B cell (primary cell): ENCODE measurements at regions not wholly inside any gene's neighbourhood (a gene's known extent, or its start where the extent isn't known, plus 50 kb on each side); places are given as distances from the start of the nearest gene placed in this dataset.

ENCODE experiments used
- ATAC-seq: fragments of 200-7000 bp; cut with Tn5 transposase; one replicate; pipeline ENCODE4 v1.10.0; 2021; ENCODE audit warnings: low read depth, mild to moderate bottlenecking, moderate number of reproducible peaks, moderate library complexity
- CTCF ChIA-PET: fragments of 350-600 bp; sonication (Branson Sonifier 250); formaldehyde crosslinking; loops from one replicate; lab custom pipeline; 2021; ENCODE audit warnings: antibody characterized with exemption, inconsistent platforms; lab: Charles Lee
- POLR2A ChIA-PET: fragments of 350-600 bp; sonication (Branson Sonifier 250); formaldehyde crosslinking; loops from one replicate; lab custom pipeline; 2021; ENCODE audit warnings: antibody characterized with exemption; lab: Charles Lee
- DNase-seq: peaks from one replicate; pipeline ENCODE4 v3.0.0; 2013
- H2AFZ ChIP-seq: 2 replicates; pipeline ENCODE4 v1.6.1; 2012; ENCODE audit warnings: mild to moderate bottlenecking, low read depth, low read length; ENCODE audit not compliant: insufficient read depth, poor library complexity, severe bottlenecking
- H3K27ac ChIP-seq, 2 donors: 1 replicate in 1 of 2; 2 replicates in 1 of 2; pipeline ENCODE4 v1.5.1; 2012 to 2013; ENCODE audit warnings: low read length in 2 of 2, mild to moderate bottlenecking in 2 of 2, moderate library complexity in 1 of 2
- H3K27me3 ChIP-seq, 4 experiments: fragments of 200-600 bp in 1 of 4; sonication (generic) in 1 of 4; replicated peaks in 1 of 4; 1 replicate in 2 of 4; 2 replicates in 2 of 4; pipeline versions ENCODE4 v1.6.1 to v1.7.0; 2013 to 2016; ENCODE audit warnings: low read length in 3 of 4, mild to moderate bottlenecking in 2 of 4, mixed read lengths in 1 of 4, moderate library complexity in 1 of 4; ENCODE audit not compliant: insufficient read depth in 4 of 4, control insufficient read depth in 3 of 4; ENCODE audit errors: control extremely low read depth in 1 of 4
- H3K36me3 ChIP-seq, 2 experiments: replicated peaks in 1 of 2; 1 replicate in 1 of 2; 2 replicates in 1 of 2; pipeline versions ENCODE4 v1.6.1 to v1.7.1; 2013; ENCODE audit warnings: low read length in 1 of 2; ENCODE audit not compliant: insufficient read depth in 2 of 2, control insufficient read depth in 1 of 2; ENCODE audit errors: control extremely low read depth in 1 of 2, extremely low read depth in 1 of 2
- H3K4me1 ChIP-seq, 2 donors: fragments of 200-600 bp in 1 of 2; sonication (generic) in 1 of 2; 1 replicate in 1 of 2; 2 replicates in 1 of 2; pipeline versions ENCODE4 v1.5.1 to v1.6.1; 2013 to 2017; ENCODE audit warnings: low read length in 2 of 2; ENCODE audit not compliant: control insufficient read depth in 2 of 2, insufficient read depth in 2 of 2
- H3K4me2 ChIP-seq: replicated peaks from 2 replicates; pipeline ENCODE3; 2012; ENCODE audit warnings: mild to moderate bottlenecking, low read depth, low read length; ENCODE audit not compliant: poor library complexity, severe bottlenecking
- H3K4me3 ChIP-seq, 5 experiments: fragments of 200-600 bp in 1 of 5; sonication (generic) in 1 of 5; 1 replicate in 3 of 5; 2 replicates in 2 of 5; pipeline versions ENCODE4 v1.5.1 to v1.7.0; 2011 to 2016; ENCODE audit warnings: low read length in 4 of 5, mild to moderate bottlenecking in 4 of 5, low read depth in 2 of 5, control low read depth in 1 of 5, moderate library complexity in 1 of 5; ENCODE audit not compliant: insufficient read depth in 1 of 5; ENCODE audit errors: control extremely low read depth in 1 of 5, extremely low read depth in 1 of 5
- H3K79me2 ChIP-seq: fragments of 200-600 bp; sonication (generic); one replicate; pipeline ENCODE4 v1.6.0; 2016; ENCODE audit warnings: low read length; ENCODE audit not compliant: control insufficient read depth, insufficient read depth
- H3K9ac ChIP-seq: fragments of 200-600 bp; sonication (generic); 2 replicates; pipeline ENCODE4 v1.6.1; 2017; ENCODE audit warnings: mild to moderate bottlenecking, low read length, moderate library complexity
- H3K9me3 ChIP-seq, 3 donors: one replicate each; pipeline versions ENCODE4 v1.6.1 to v1.7.1; 2013; ENCODE audit warnings: low read length in 2 of 3; ENCODE audit not compliant: control insufficient read depth in 2 of 3, insufficient read depth in 1 of 3; ENCODE audit errors: control extremely low read depth in 1 of 3
- H4K20me1 ChIP-seq: 2 replicates; pipeline ENCODE4 v1.6.0; 2012; ENCODE audit warnings: mild to moderate bottlenecking, low read length; ENCODE audit not compliant: insufficient read depth, control insufficient read depth, poor library complexity, severe bottlenecking
- H3K27ac Mint-ChIP-seq: one replicate; pipeline ENCODE4 v1.8.0; 2021; ENCODE audit warnings: mixed read lengths
- H3K27me3 Mint-ChIP-seq: one replicate; pipeline ENCODE4 v1.8.0; 2021; ENCODE audit warnings: mixed read lengths
- H3K4me1 Mint-ChIP-seq: one replicate; pipeline ENCODE4 v1.8.0; 2021; ENCODE audit warnings: mixed read lengths
- H3K4me3 Mint-ChIP-seq: one replicate; pipeline ENCODE4 v1.8.0; 2021; ENCODE audit warnings: mixed read lengths
- H3K9me3 Mint-ChIP-seq: one replicate; pipeline ENCODE4 v1.8.0; 2022; ENCODE audit warnings: mixed read lengths; ENCODE audit not compliant: insufficient read depth
- EZH2 ChIP-seq: IDR thresholded peaks from 2 replicates; pipeline ENCODE4 v1.6.1; 2012; ENCODE audit warnings: borderline replicate concordance, low read depth, mild to moderate bottlenecking, moderate library complexity, low read length; ENCODE audit not compliant: insufficient read depth, poor library complexity, severe bottlenecking
- WGBS: methylation state at CpG from one replicate; pipeline ENCODE4 v1.1.5; 2013; ENCODE audit warnings: missing lambda C conversion rate; ENCODE audit not compliant: insufficient coverage; 5-methylcytosine and 5-hydroxymethylcytosine counted together
- intact Hi-C: fragments of 100-400 bp; cut with micrococcal nuclease; formaldehyde crosslinking; loops from one replicate; pipeline ENCODE4 v1.10.0; 2022
- TF ChIP-seq, protein P1 (sequence below): fragments of 200-600 bp; IDR thresholded peaks from one replicate; pipeline ENCODE4 v1.8.0; 2022; ENCODE audit warnings: antibody characterized with exemption, mild to moderate bottlenecking

DNA sequence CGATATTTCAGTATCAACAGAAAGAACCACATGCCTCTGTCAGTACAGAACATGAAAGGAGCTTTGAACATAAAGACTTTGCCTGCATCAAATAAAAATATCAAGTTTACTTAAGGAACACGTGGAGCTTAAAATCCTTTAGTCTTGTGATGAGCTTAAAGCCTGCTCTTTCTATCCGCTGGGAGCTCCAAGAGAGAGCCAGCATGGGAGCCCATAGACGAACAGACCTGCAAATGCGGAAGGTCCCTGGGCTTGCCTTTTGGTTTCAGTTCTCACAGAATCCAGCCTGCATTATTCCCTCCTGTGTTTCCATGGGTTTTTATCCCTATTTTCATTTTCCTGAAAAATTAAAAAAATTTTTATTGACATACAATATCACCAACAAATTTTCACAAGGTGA is 530.6 kb upstream of the RGMA start:
- H3K36me3 ChIP-seq: no peaks in the 10 kb centered on the region
- no peak for DNase-seq
- ATAC-seq: no peak
- H3K27me3 ChIP-seq: no peaks in the 10 kb centered on the region
- Mint-ChIP-seq H3K9me3 (no peaks in the 10 kb centered on the region), H3K4me1 (no peaks in the 10 kb centered on the region), H3K27ac (no peak overlapping the region), H3K27me3 (no peaks in the 10 kb centered on the region), H3K4me3 (no peak overlapping the region)
- ChIA-PET POLR2A (no interaction called here), CTCF (no interaction called here)
- 72% methylated on average over 3 of the region's 5 CpGs for WGBS
- H3K4me3 ChIP-seq: no peak overlapping the region
- H2AFZ ChIP-seq: no peak overlapping the region
- no peak overlapping the region for H3K27ac ChIP-seq
- no peak overlapping the region for H3K4me2 ChIP-seq
- TF ChIP-seq, protein P1, sequence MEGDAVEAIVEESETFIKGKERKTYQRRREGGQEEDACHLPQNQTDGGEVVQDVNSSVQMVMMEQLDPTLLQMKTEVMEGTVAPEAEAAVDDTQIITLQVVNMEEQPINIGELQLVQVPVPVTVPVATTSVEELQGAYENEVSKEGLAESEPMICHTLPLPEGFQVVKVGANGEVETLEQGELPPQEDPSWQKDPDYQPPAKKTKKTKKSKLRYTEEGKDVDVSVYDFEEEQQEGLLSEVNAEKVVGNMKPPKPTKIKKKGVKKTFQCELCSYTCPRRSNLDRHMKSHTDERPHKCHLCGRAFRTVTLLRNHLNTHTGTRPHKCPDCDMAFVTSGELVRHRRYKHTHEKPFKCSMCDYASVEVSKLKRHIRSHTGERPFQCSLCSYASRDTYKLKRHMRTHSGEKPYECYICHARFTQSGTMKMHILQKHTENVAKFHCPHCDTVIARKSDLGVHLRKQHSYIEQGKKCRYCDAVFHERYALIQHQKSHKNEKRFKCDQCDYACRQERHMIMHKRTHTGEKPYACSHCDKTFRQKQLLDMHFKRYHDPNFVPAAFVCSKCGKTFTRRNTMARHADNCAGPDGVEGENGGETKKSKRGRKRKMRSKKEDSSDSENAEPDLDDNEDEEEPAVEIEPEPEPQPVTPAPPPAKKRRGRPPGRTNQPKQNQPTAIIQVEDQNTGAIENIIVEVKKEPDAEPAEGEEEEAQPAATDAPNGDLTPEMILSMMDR: no peak
- TF ChIP-seq EZH2: no peak
- H3K9me3 ChIP-seq: no peaks in the 10 kb centered on the region
- intact Hi-C loops: no loop called here
- H3K4me1 ChIP-seq: no peaks in the 10 kb centered on the region
- no peaks in the 10 kb centered on the region for H3K79me2 ChIP-seq
- no peaks in the 10 kb centered on the region for H4K20me1 ChIP-seq
- no peak overlapping the region for H3K9ac ChIP-seq

DNA sequence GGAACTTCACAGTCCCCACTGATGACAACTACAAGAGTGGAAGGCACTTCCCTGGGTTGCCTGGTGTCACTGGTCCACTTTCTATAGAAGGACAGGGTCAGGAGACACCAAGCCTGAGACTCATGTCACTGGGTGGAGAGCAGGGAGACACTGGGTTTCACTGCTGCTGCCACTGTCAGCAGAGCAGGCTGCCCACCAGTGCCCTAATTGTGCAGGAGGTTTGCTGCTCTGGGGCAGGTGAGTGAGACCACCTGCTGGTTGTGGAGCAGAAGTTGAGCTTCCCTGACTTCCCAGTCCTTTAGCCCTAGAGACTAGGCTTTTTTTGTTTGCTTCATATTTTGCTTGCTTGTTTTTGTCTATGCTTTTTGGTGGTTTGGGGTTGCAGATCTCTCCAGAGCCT is 528.4 kb upstream of the RGMA start:
- Mint-ChIP-seq H3K27ac (no peak overlapping the region), H3K27me3 (no peaks in the 10 kb centered on the region), H3K9me3 (no peaks in the 10 kb centered on the region), H3K4me1 (no peaks in the 10 kb centered on the region), H3K4me3 (no peak overlapping the region)
- H3K4me3 ChIP-seq: no peak overlapping the region
- no peak for ATAC-seq
- H3K4me1 ChIP-seq: no peaks in the 10 kb centered on the region
- intact Hi-C loops: no loop called here
- ChIA-PET POLR2A (no interaction called here), CTCF (no interaction called here)
- H3K9ac ChIP-seq: no peak overlapping the region
- H3K9me3 ChIP-seq: no peaks in the 10 kb centered on the region
- no peak overlapping the region for H3K27ac ChIP-seq
- H3K36me3 ChIP-seq: no peaks in the 10 kb centered on the region
- H3K27me3 ChIP-seq: no peaks in the 10 kb centered on the region
- H3K79me2 ChIP-seq: no peaks in the 10 kb centered on the region
- TF ChIP-seq, protein P1: no peak
- no peak for TF ChIP-seq EZH2
- H4K20me1 ChIP-seq: no peaks in the 10 kb centered on the region
- H2AFZ ChIP-seq: no peak overlapping the region
- DNase-seq: no peak
- no peak overlapping the region for H3K4me2 ChIP-seq
